Astrocyte of the spinal cord (primary cell): ENCODE measurements at regions not wholly inside any gene's neighbourhood (a gene's known extent, or its start where the extent isn't known, plus 50 kb on each side); places are given as distances from the start of the nearest gene placed in this dataset.

ENCODE experiments used
- DNase-seq: peaks from one replicate; pipeline ENCODE4 v3.0.0; 2011; ENCODE audit warnings: low read depth, low spot score
- H3K4me3 ChIP-seq: 2 replicates; pipeline ENCODE4 v1.5.1; 2011; ENCODE audit warnings: low read depth, mild to moderate bottlenecking, low read length, moderate library complexity
- CTCF ChIP-seq: IDR thresholded peaks from 2 replicates; pipeline ENCODE4 v1.5.1; 2012; ENCODE audit warnings: low read depth, mild to moderate bottlenecking, low read length, inconsistent platforms
- in situ Hi-C: cut with HindIII; loops from 2 replicates; pipeline ENCODE4 v1.10.0; 2017; ENCODE audit warnings: low sequenced_read_pairs

- TF ChIP-seq CTCF = no peak
Measured at GRCh38 chr6:141607956-141608355, 524.8 kb upstream of the GJE1 start.

GRCh38 chr6:141598487-141598886 lies 534.2 kb upstream of the GJE1 start:
- TF ChIP-seq CTCF = no peak
- peak; percentile 14 for DNase-seq
- in situ Hi-C loops = no loop called here
- no peak overlapping the region for H3K4me3 ChIP-seq

More at GRCh38 chr6:141607956-141608355, 524.8 kb upstream of the GJE1 start:
- no peak for DNase-seq
- in situ Hi-C loops = no loop called here
- no peak overlapping the region for H3K4me3 ChIP-seq

GRCh38 chr6:141594874-141595273 lies 537.9 kb upstream of the GJE1 start:
- no peak for TF ChIP-seq CTCF
- in situ Hi-C loops = no loop called here
- no peak for DNase-seq
- no peak overlapping the region for H3K4me3 ChIP-seq

GRCh38 chr6:141593311-141593710 lies 539.4 kb upstream of the GJE1 start:
- no peak for TF ChIP-seq CTCF
- in situ Hi-C loops = no loop called here
- DNase-seq = no peak
- no peak overlapping the region for H3K4me3 ChIP-seq

- TF ChIP-seq CTCF = no peak
- in situ Hi-C loops = no loop called here
- peak; percentile 35 for DNase-seq
- H3K4me3 ChIP-seq = no peak overlapping the region
Measured at GRCh38 chr6:141587482-141588266, 545.1 kb upstream of the GJE1 start.

- peak; percentile 66 for DNase-seq
- no peak for TF ChIP-seq CTCF
- H3K4me3 ChIP-seq = no peak overlapping the region
- in situ Hi-C loops = no loop called here
Measured at GRCh38 chr6:141580988-141581552, 551.7 kb upstream of the GJE1 start.
